H4 (cell line): ENCODE measurements at regions not wholly inside any gene's neighbourhood (a gene's known extent, or its start where the extent isn't known, plus 50 kb on each side); places are given as distances from the start of the nearest gene placed in this dataset.

ENCODE experiments used
- DNase-seq: peaks from one replicate; pipeline ENCODE4 v3.0.0-alpha.2; 2015; ENCODE audit warnings: low spot score

- no peak for DNase-seq
These were observed 106.5 kb upstream of the DRD2 start for GRCh38 chr11:113581713-113582112.

- DNase-seq: no peak
These were observed 104.2 kb upstream of the DRD2 start for GRCh38 chr11:113579292-113579940.

- DNase-seq: no peak
These were observed 103.6 kb upstream of the DRD2 start for GRCh38 chr11:113578715-113579250.

GRCh38 chr11:113578033-113578380 lies 102.8 kb upstream of the DRD2 start:
- DNase-seq: no peak

GRCh38 chr11:113577356-113578032 lies 102.3 kb upstream of the DRD2 start:
- no peak for DNase-seq

- no peak for DNase-seq
These were observed 99.4 kb upstream of the DRD2 start for GRCh38 chr11:113574586-113574985.

- DNase-seq: no peak
These were observed 99.0 kb upstream of the DRD2 start for GRCh38 chr11:113574171-113574570.

GRCh38 chr11:113572136-113572735 lies 97.0 kb upstream of the DRD2 start:
- DNase-seq: no peak

- DNase-seq: no peak
These were observed 96.3 kb upstream of the DRD2 start for GRCh38 chr11:113571531-113571930.

- no peak for DNase-seq
These were observed 95.7 kb upstream of the DRD2 start for GRCh38 chr11:113570906-113571305.

- DNase-seq: no peak
These were observed 94.2 kb upstream of the DRD2 start for GRCh38 chr11:113569391-113569790.

GRCh38 chr11:113568566-113568965 lies 93.4 kb upstream of the DRD2 start:
- DNase-seq: no peak

GRCh38 chr11:113567867-113568544 lies 92.8 kb upstream of the DRD2 start:
- no peak for DNase-seq

GRCh38 chr11:113567097-113567496 lies 91.9 kb upstream of the DRD2 start:
- DNase-seq: no peak

GRCh38 chr11:113564527-113565130 lies 89.4 kb upstream of the DRD2 start:
- no peak for DNase-seq

GRCh38 chr11:113563766-113564526 lies 88.7 kb upstream of the DRD2 start:
- DNase-seq: no peak

- DNase-seq: no peak
These were observed 87.8 kb upstream of the DRD2 start for GRCh38 chr11:113562981-113563461.

GRCh38 chr11:113562576-113562975 lies 87.4 kb upstream of the DRD2 start:
- no peak for DNase-seq

GRCh38 chr11:113557926-113558325 lies 82.7 kb upstream of the DRD2 start:
- no peak for DNase-seq

- no peak for DNase-seq
These were observed 80.8 kb upstream of the DRD2 start for GRCh38 chr11:113556036-113556435.

GRCh38 chr11:113555071-113555619 lies 79.9 kb upstream of the DRD2 start:
- DNase-seq: no peak
